Skin of body (tissue), 1 donor: ENCODE measurements at regions not wholly inside any gene's neighbourhood (a gene's known extent, or its start where the extent isn't known, plus 50 kb on each side); places are given as distances from the start of the nearest gene placed in this dataset.

Source experiments
- DNase-seq: peaks from one replicate; lab custom pipeline; 2025; lab: John Stamatoyannopoulos, UW

DNA sequence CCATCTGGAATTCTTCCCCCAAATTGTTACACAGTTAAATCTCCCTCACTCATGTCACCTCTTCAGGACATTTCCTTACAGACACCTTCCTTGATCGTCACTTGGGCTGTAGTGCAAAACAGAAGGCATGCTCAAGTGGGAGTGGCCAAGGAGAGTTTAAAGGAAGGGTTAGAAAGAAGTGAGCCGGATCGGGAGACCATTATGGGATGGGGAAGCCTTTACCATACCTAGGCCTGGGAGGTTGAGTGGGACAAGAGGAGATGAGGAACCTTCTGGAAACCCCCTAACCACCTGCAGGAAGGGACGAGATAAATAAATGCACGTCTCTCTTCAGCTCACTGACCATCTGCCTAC is 102.7 kb downstream of the UCHL1 start:
- DNase-seq, result no peak

- no peak for DNase-seq
These were observed 103.1 kb downstream of the UCHL1 start for GRCh38 chr4:41359836-41360213.

DNA sequence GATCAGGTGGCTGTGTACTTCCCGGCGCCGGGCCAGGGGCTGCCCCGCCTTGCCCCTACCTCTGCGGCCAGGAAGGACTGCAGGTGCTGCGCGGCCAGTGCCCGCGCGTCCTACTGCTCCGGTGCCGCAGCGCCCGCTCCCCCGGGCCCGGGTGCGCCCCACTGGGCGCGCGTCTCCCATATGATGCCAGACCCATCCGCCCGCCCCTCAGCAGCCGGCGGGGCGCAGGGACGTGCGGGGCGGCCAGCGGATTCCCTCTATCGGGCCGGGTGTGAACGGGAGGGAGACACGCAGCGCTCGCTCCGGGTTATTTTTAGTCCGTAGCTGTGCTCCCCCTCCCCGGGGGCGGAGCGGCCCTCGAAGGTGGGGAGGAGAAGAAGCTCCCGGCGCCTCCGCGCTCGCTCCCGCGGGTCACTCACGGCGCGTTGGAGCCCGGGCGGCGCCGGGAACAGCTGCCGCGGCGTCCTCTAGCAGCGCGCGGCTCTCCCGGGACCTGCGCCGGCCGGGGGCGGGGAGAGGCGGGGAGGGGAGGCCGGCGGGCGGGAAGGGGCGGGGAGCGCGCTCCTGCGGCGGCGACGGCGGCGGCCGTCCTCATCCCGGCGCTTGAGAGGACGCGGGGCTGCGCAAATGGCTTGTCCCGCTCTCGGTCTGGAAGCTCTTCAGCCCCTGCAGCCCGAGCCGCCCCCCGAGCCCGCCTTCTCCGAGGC is 103.6 kb downstream of the UCHL1 start:
- DNase-seq, result peak; percentile 36

- DNase-seq, result peak; percentile 45
These were observed 104.4 kb downstream of the UCHL1 start for GRCh38 chr4:41360921-41361793.

DNA sequence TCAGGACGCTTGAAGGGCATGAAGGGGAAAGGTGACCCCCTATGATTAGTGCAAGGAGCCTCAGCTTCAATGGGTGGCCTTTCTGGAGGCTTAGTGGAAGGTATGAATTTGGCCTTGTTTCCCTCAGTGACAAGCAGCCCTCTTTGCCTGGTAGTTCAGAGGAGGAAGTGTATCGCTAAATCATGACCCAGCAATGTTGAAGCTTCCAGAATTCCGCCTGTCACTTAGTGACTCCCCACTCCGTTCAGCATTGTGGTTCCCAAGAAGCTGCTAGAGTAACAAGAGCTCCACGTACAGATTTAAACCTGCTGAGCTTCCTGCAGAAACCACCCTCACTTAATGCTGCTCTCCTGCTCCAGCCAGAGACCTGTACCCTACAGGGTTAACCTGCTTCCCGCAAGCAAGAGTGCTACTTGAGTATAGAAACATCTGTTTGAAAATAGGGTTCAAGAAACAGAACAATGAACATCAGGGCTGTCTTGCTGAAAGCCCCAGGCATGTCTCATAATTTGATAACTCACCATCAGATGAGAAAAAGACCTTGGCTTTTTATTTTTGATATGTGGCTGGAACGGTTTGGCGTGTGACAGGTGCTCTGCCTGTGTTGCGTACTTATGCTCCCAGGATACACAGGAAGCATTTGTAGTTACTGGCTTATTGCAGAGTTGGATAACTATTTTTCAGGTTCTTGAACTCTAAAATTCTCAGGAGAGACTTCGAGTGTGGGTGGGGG is 105.2 kb downstream of the UCHL1 start:
- DNase-seq, result peak; percentile 45

DNA sequence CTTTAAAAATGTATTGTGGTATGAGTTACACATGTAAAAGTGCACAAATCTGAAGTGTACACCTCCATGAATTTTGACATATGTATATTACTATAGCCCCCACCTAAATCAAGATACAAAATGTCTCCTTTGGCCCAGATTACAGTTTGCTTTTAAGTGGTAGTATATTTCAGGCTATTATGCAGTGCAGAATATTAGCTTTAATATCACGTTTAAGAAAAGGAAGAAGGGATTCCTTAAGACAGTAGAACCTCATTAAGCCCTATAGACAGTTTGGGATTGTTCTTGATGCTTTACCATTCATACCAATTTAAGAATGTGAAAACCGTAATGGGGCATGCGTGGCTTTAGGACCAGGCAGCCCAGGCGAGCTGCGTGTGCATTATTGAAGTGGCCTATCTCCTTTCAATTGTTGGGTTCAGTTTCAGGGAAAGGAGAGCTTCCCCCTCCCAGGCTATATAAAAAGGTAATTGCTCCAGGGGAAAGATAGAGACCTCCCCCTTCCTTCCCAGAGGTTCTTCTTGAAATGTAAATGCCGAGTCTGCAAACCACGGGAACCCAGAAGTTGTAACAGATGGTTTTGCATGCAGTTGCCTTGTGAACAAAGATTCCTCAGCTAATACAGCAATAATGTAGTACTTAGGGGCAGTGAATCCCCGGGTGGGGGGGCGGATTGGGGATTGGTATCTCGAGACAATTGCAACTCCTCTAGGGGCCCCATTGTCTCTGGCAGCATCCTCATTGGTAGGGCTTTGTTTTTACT is 106.1 kb downstream of the UCHL1 start:
- peak; percentile 53 for DNase-seq

- DNase-seq, result peak; percentile 84
These were observed 106.8 kb downstream of the UCHL1 start for GRCh38 chr4:41363384-41363981.

GRCh38 chr4:41364876-41365275 is 108.1 kb downstream of the UCHL1 start:
- DNase-seq, result peak; percentile 61

DNA sequence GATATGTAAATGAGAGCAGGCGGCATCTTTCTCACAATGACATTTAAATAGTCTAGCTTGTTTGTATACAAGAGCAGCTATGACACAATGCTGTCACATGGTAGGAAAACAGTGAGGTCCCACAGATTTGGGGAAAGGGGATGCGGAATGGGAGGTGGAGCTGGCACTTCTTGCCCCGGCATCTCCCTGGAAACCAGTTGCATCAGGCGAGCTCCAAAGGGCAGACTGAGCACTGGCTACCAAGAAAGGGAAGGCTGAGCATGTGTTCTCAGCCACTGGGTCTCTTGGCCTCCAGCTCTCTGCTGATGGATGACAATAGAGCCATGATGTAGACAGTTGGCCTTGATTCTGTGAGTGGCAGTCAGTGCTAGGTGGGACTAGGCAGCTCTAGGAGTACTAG is 109.0 kb downstream of the UCHL1 start:
- no peak for DNase-seq

GRCh38 chr4:41366911-41367517 is 110.3 kb downstream of the UCHL1 start:
- DNase-seq, result no peak

GRCh38 chr4:41369680-41370079 is 113.0 kb downstream of the UCHL1 start:
- DNase-seq, result no peak

GRCh38 chr4:41373221-41373620 is 116.5 kb downstream of the UCHL1 start:
- no peak for DNase-seq

GRCh38 chr4:41374490-41374889 is 117.8 kb downstream of the UCHL1 start:
- DNase-seq, result no peak

- DNase-seq, result no peak
These were observed 118.8 kb downstream of the UCHL1 start for GRCh38 chr4:41375561-41375960.

- DNase-seq, result no peak
These were observed 120.5 kb downstream of the UCHL1 start for GRCh38 chr4:41377196-41377595.

- no peak for DNase-seq
These were observed 122.5 kb downstream of the UCHL1 start for GRCh38 chr4:41379230-41379629.

DNA sequence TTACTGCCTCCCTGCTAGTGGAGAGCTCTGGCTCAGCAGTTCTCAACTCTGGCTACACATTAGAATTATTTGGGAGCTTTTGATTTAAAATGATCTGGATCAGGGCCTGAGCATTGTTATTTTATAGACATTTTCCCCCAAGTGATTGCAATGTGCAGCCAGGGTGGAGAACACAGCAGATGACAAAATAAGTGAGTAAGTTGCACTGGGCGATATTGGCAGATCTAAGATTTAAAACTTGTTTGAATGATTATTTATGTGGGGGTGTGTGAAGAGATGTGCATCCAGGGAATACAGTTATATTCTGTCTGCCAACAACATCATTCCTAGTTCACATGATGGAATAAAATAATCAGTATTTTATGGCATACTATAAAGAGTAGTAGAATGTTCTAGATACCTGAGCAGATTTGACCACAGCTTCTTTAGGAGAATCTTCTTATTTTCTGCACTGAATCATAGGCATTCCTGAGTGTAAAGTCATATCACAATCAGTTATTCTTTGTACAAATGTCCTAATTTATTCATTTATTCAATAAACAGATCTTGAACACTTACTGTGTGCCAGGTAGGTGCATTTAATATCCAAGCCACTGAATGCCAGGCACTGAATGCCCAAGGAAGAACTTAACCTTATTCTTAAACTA is 123.9 kb downstream of the UCHL1 start:
- DNase-seq, result peak; percentile 81

DNA sequence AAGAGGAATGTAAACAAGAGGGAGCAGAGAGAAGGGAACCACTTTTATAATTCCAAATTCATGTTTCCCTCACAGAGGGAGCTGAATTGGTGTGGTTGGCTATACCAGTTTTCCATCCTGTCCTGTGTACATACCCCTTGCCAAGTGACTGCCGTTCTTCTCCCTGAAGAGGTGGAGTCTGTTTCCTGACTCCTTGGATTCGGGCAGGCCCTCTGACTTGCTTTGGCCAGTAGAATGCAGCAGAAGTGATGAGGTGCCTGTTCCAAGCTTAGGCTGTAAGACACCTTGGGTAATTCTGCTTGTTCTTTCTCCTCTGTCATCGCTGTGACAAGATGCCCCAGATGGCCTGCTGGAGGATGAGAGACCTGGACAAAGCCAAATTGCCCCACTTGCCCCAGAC is 124.7 kb downstream of the UCHL1 start:
- no peak for DNase-seq

DNA sequence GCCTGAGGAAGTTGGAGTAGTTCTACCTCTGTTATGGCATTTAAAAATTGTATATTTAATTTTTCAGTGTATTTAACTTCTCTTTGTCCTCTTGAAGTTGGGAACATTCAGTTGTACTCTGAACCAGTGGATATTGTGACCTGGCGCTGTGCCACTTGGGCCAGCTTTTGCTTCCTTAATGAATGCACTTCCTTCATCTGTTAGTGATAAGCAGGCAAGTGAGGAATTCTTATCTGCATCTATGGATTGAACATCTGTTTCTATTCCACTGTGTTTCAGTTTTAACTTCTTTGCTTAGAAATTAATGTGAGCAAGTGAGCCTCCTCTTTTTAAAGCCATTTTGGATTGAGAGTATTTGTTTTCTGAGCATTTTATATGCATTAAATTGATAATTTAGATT is 128.3 kb downstream of the UCHL1 start:
- peak; percentile 79 for DNase-seq

DNA sequence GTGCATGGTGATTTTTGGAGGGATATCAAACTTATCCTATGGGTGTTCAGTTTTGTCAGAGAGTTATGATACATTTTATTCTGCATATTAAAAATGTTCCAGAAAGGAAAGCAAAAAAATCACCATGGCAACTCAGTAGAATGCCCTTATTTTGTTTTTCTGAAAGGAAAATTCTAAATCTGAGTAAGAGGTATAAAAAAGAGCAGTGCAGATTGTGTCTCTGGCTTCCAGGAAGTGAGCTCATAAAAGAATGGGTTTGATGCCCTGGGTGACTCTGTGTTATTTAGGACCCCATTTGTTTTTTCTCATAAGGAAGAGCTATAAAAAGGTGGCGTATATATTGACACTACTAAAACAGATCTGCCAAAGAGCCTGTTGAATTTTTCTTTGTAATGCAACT is 128.8 kb downstream of the UCHL1 start:
- DNase-seq, result no peak
